ENCODE measurements at regions not wholly inside any gene's neighbourhood (a gene's known extent, or its start where the extent isn't known, plus 50 kb on each side); places are given as distances from the start of the nearest gene placed in this dataset.

- intact Hi-C loops (cut with DNase I): no loop called here
- no peak for DNase-seq (ENCODE audit: low spot score)
Observed at GRCh38 chr3:99400352-99400751, 238.0 kb upstream of the COL8A1 start.

- intact Hi-C loops (cut with DNase I): no loop called here
Observed at GRCh38 chr3:99396651-99397275, 241.6 kb upstream of the COL8A1 start.

GRCh38 chr3:99394831-99395778, 243.3 kb upstream of the COL8A1 start:
- intact Hi-C loops (cut with DNase I): no loop called here
- no peak for DNase-seq (ENCODE audit: low spot score)

More at GRCh38 chr3:99396651-99397275, 241.6 kb upstream of the COL8A1 start:
- no peak for DNase-seq (ENCODE audit: low spot score)

GRCh38 chr3:99393961-99394360, 244.4 kb upstream of the COL8A1 start:
- DNase-seq (ENCODE audit: low spot score): no peak
- intact Hi-C loops (cut with DNase I): no loop called here

GRCh38 chr3:99388780-99389179, 249.6 kb upstream of the COL8A1 start:
- DNase-seq (ENCODE audit: low spot score): no peak
- intact Hi-C loops (cut with DNase I): no loop called here

- intact Hi-C loops (cut with DNase I): no loop called here
- DNase-seq (ENCODE audit: low spot score): no peak
Observed at GRCh38 chr3:99384596-99384995, 253.8 kb upstream of the COL8A1 start.

GRCh38 chr3:99376926-99377325, 261.5 kb upstream of the COL8A1 start:
- DNase-seq (ENCODE audit: low spot score): no peak
- intact Hi-C loops (cut with DNase I): no loop called here

- intact Hi-C loops (cut with DNase I): no loop called here
- DNase-seq (ENCODE audit: low spot score): no peak
Observed at GRCh38 chr3:99373846-99374210, 264.6 kb upstream of the COL8A1 start.

GRCh38 chr3:99373088-99373845, 265.1 kb upstream of the COL8A1 start:
- intact Hi-C loops (cut with DNase I): no loop called here

GRCh38 chr3:99366663-99367429, 271.5 kb upstream of the COL8A1 start:
- intact Hi-C loops (cut with DNase I): no loop called here
- DNase-seq (ENCODE audit: low spot score): no peak

More at GRCh38 chr3:99373088-99373845, 265.1 kb upstream of the COL8A1 start:
- no peak for DNase-seq (ENCODE audit: low spot score)

- intact Hi-C loops (cut with DNase I): no loop called here
- no peak for DNase-seq (ENCODE audit: low spot score)
Observed at GRCh38 chr3:99365979-99366378, 272.4 kb upstream of the COL8A1 start.

- intact Hi-C loops (cut with DNase I): no loop called here
- DNase-seq (ENCODE audit: low spot score): no peak
Observed at GRCh38 chr3:99365396-99365795, 273.0 kb upstream of the COL8A1 start.

- intact Hi-C loops (cut with DNase I): no loop called here
Observed at GRCh38 chr3:99357131-99357530, 281.3 kb upstream of the COL8A1 start.

GRCh38 chr3:99356696-99357095, 281.7 kb upstream of the COL8A1 start:
- DNase-seq (ENCODE audit: low spot score): no peak
- intact Hi-C loops (cut with DNase I): no loop called here

More at GRCh38 chr3:99357131-99357530, 281.3 kb upstream of the COL8A1 start:
- no peak for DNase-seq (ENCODE audit: low spot score)

- intact Hi-C loops (cut with DNase I): no loop called here
- no peak for DNase-seq (ENCODE audit: low spot score)
Observed at GRCh38 chr3:99355465-99355864, 282.9 kb upstream of the COL8A1 start.

- no peak for DNase-seq (ENCODE audit: low spot score)
- intact Hi-C loops (cut with DNase I): no loop called here
Observed at GRCh38 chr3:99352811-99353210, 285.6 kb upstream of the COL8A1 start.

- intact Hi-C loops (cut with DNase I): no loop called here
Observed at GRCh38 chr3:99351122-99351521, 287.3 kb upstream of the COL8A1 start.

GRCh38 chr3:99348451-99348850, 289.9 kb upstream of the COL8A1 start:
- intact Hi-C loops (cut with DNase I): no loop called here
- no peak for DNase-seq (ENCODE audit: low spot score)

More at GRCh38 chr3:99351122-99351521, 287.3 kb upstream of the COL8A1 start:
- no peak for DNase-seq (ENCODE audit: low spot score)

- intact Hi-C loops (cut with DNase I): no loop called here
- no peak for DNase-seq (ENCODE audit: low spot score)
Observed at GRCh38 chr3:99344216-99344615, 294.2 kb upstream of the COL8A1 start.

All from cardiac septum (tissue), 1 donor.